H1 (cell line): ENCODE measurements at regions not wholly inside any gene's neighbourhood (a gene's known extent, or its start where the extent isn't known, plus 50 kb on each side); places are given as distances from the start of the nearest gene placed in this dataset.

Experiments
- CTCF ChIA-PET: fragments of 300-600 bp; sonication (Branson Sonifier 250); formaldehyde crosslinking; loops from one replicate; lab custom pipeline; 2021; ENCODE audit not compliant: partially characterized antibody; lab: Charles Lee
- POLR2A ChIA-PET: fragments of 300-600 bp; sonication (Branson Sonifier 250); formaldehyde crosslinking; loops from one replicate; lab custom pipeline; 2021; ENCODE audit warnings: inconsistent platforms; ENCODE audit not compliant: partially characterized antibody; lab: Charles Lee
- DNase-seq, 2 experiments: peaks; one replicate each; pipeline versions ENCODE4 v3.0.0 to v3.0.0-alpha.2; 2010 to 2022; ENCODE audit warnings: low spot score in 2 of 2, low read depth in 1 of 2, mixed read lengths in 1 of 2
- FAIRE-seq: peaks from 2 replicates; lab custom pipeline; 2011; peaks lifted over from hg19 to GRCh38; lab: Jason Lieb, UNC
- H2AFZ ChIP-seq: 2 replicates; pipeline ENCODE4 v1.8.1; 2012; ENCODE audit warnings: low read length, inconsistent platforms
- H2AK5ac ChIP-seq: 2 replicates; pipeline ENCODE4 v1.6.1; 2013; ENCODE audit warnings: low read depth, low read length
- H2BK120ac ChIP-seq: replicated peaks from 2 replicates; pipeline ENCODE3; 2013; ENCODE audit warnings: low read depth, low read length, inconsistent platforms
- H2BK12ac ChIP-seq: 2 replicates; pipeline ENCODE4 v1.6.1; 2013; ENCODE audit warnings: low read depth, low read length
- H2BK15ac ChIP-seq: 2 replicates; pipeline ENCODE4 v1.6.1; 2013; ENCODE audit warnings: low read length
- H2BK20ac ChIP-seq: 2 replicates; pipeline ENCODE4 v1.6.1; 2013; ENCODE audit warnings: low read length
- H2BK5ac ChIP-seq: 2 replicates; pipeline ENCODE4 v1.6.1; 2013; ENCODE audit warnings: low read depth, low read length
- H3K14ac ChIP-seq: 2 replicates; pipeline ENCODE4 v1.6.1; 2013; ENCODE audit warnings: inconsistent platforms; ENCODE audit not compliant: insufficient read length
- H3K18ac ChIP-seq: 2 replicates; pipeline ENCODE4 v1.6.1; 2013; ENCODE audit warnings: low read length; ENCODE audit errors: extremely low read depth
- H3K23ac ChIP-seq: 2 replicates; pipeline ENCODE4 v1.6.1; 2013; ENCODE audit warnings: inconsistent platforms; ENCODE audit not compliant: insufficient read length
- H3K23me2 ChIP-seq: 2 replicates; pipeline ENCODE4 v1.6.1; 2013; ENCODE audit warnings: low read depth, low read length
- H3K27ac ChIP-seq: 2 replicates; pipeline ENCODE4 v1.6.1; 2011; ENCODE audit warnings: low read depth, low read length, inconsistent platforms
- H3K27me3 ChIP-seq, 4 experiments: replicated peaks in 1 of 4; 1 replicate in 1 of 4; 2 replicates in 3 of 4; pipeline versions ENCODE4 v1.6.1 to v1.8.1; 2011 to 2013; ENCODE audit warnings: low read length in 3 of 4, mild to moderate bottlenecking in 3 of 4, inconsistent platforms in 2 of 4, mixed read lengths in 2 of 4, moderate library complexity in 1 of 4; ENCODE audit not compliant: control insufficient read depth in 3 of 4, insufficient read depth in 3 of 4; ENCODE audit errors: extremely low read depth in 1 of 4
- H3K36me3 ChIP-seq, 4 experiments: 2 replicates each; pipeline versions ENCODE4 v1.6.1 to v1.8.1; 2011 to 2013; ENCODE audit warnings: mild to moderate bottlenecking in 4 of 4, low read length in 3 of 4, moderate library complexity in 2 of 4, control low read depth in 1 of 4, inconsistent platforms in 1 of 4; ENCODE audit not compliant: insufficient read depth in 4 of 4, control insufficient read depth in 2 of 4
- H3K4ac ChIP-seq: replicated peaks from 2 replicates; pipeline ENCODE3; 2013; ENCODE audit warnings: low read length, low read depth, mixed read lengths, inconsistent platforms; ENCODE audit not compliant: insufficient read length
- H3K4me1 ChIP-seq, 4 experiments: replicated peaks in 1 of 4; 1 replicate in 1 of 4; 2 replicates in 3 of 4; pipeline versions ENCODE4 v1.6.1 to v1.8.1; 2011 to 2013; ENCODE audit warnings: low read length in 3 of 4, inconsistent platforms in 2 of 4, mixed read lengths in 1 of 4; ENCODE audit not compliant: insufficient read depth in 4 of 4, control insufficient read depth in 3 of 4
- H3K4me2 ChIP-seq, 2 experiments: 2 replicates each; pipeline versions ENCODE4 v1.6.1 to v1.8.1; 2011 to 2013; ENCODE audit warnings: low read depth in 2 of 2, low read length in 2 of 2, control low read depth in 1 of 2, inconsistent platforms in 1 of 2, mild to moderate bottlenecking in 1 of 2; ENCODE audit not compliant: insufficient read depth in 1 of 2
- H3K4me3 ChIP-seq, 4 experiments: fragments of 200-600, 300-600 bp in 1 of 4; sonication (generic), shearing (Covaris generic), sonication (Bioruptor Twin) in 1 of 4; 2 replicates each; pipeline versions ENCODE4 v1.5.1 to v1.8.1; 2011 to 2016; ENCODE audit warnings: low read length in 4 of 4, low read depth in 3 of 4, control low read depth in 2 of 4, inconsistent platforms in 2 of 4, mild to moderate bottlenecking in 2 of 4, mixed read lengths in 1 of 4, moderate library complexity in 1 of 4; ENCODE audit not compliant: insufficient read depth in 2 of 4; ENCODE audit errors: extremely low read depth in 1 of 4
- H3K56ac ChIP-seq: replicated peaks from 2 replicates; pipeline ENCODE3; 2013; ENCODE audit warnings: low read depth, mild to moderate bottlenecking, mixed read lengths, low read length, inconsistent platforms; ENCODE audit not compliant: insufficient read length
- H3K79me1 ChIP-seq: 2 replicates; pipeline ENCODE4 v1.6.1; 2013; ENCODE audit warnings: low read depth, low read length, control low read depth
- H3K79me2 ChIP-seq, 2 experiments: 2 replicates each; pipeline versions ENCODE4 v1.6.1 to v1.8.1; 2012 to 2013; ENCODE audit warnings: low read length in 2 of 2, mild to moderate bottlenecking in 2 of 2, inconsistent platforms in 1 of 2; ENCODE audit not compliant: insufficient read depth in 2 of 2, control insufficient read depth in 1 of 2
- H3K9ac ChIP-seq, 4 experiments: replicated peaks in 1 of 4; 1 replicate in 1 of 4; 2 replicates in 3 of 4; pipeline versions ENCODE4 v1.6.1 to v1.8.1; 2011 to 2013; ENCODE audit warnings: low read depth in 3 of 4, low read length in 3 of 4, control low read depth in 2 of 4, mild to moderate bottlenecking in 2 of 4, moderate library complexity in 2 of 4, inconsistent platforms in 1 of 4; ENCODE audit errors: extremely low read depth in 1 of 4
- H3K9me3 ChIP-seq, 2 experiments: 2 replicates each; pipeline versions ENCODE4 v1.6.1 to v1.8.1; 2012 to 2013; ENCODE audit warnings: mild to moderate bottlenecking in 2 of 2, moderate library complexity in 2 of 2, control low read depth in 1 of 2, inconsistent platforms in 1 of 2, low read depth in 1 of 2, low read length in 1 of 2, mixed read lengths in 1 of 2; ENCODE audit not compliant: insufficient read depth in 2 of 2
- H4K20me1 ChIP-seq, 2 experiments: replicated peaks in 1 of 2; 2 replicates each; pipeline versions ENCODE3 to v1.8.1; 2011 to 2013; ENCODE audit warnings: inconsistent platforms in 2 of 2, low read length in 2 of 2, mild to moderate bottlenecking in 1 of 2; ENCODE audit not compliant: insufficient read depth in 2 of 2, control insufficient read depth in 1 of 2
- H4K5ac ChIP-seq: 2 replicates; pipeline ENCODE4 v1.6.1; 2013; ENCODE audit warnings: low read length, low read depth, mixed read lengths, inconsistent platforms; ENCODE audit not compliant: insufficient read length
- H4K8ac ChIP-seq: 2 replicates; pipeline ENCODE4 v1.8.0; 2013; ENCODE audit warnings: mild to moderate bottlenecking, moderate library complexity, low read length, inconsistent platforms; ENCODE audit not compliant: insufficient read depth; ENCODE audit errors: extremely low read depth
- H4K91ac ChIP-seq: replicated peaks from 2 replicates; pipeline ENCODE3; 2013; ENCODE audit warnings: low read length, mixed read lengths, inconsistent platforms; ENCODE audit not compliant: insufficient read length
- CBX5 ChIP-seq: fragments of 300-800, 300-1000 bp; sonication (generic); IDR thresholded peaks from 2 replicates; pipeline ENCODE4 v1.7.1; 2016; ENCODE audit warnings: antibody characterized with exemption, low read length, low read depth
- CHD1 ChIP-seq: IDR thresholded peaks from 2 replicates; pipeline ENCODE4 v1.6.1; 2012; ENCODE audit warnings: low read depth, low read length, improper control_type of control experiment
- CHD2 ChIP-seq: IDR thresholded peaks from 2 replicates; pipeline ENCODE4 v1.6.1; 2012; ENCODE audit warnings: low read length, improper control_type of control experiment
- EZH2 ChIP-seq: fragments of 200-600 bp; sonication (generic); IDR thresholded peaks from 2 replicates; pipeline ENCODE4 v1.7.1; 2012; ENCODE audit warnings: low read depth, mild to moderate bottlenecking, moderate library complexity, low read length, inconsistent platforms; ENCODE audit not compliant: severe bottlenecking
- JUND ChIP-seq: IDR thresholded peaks from 2 replicates; pipeline ENCODE4 v1.6.1; 2011; ENCODE audit warnings: mild to moderate bottlenecking, improper control_type of control experiment, low read length
- SP1 ChIP-seq: IDR thresholded peaks from 2 replicates; pipeline ENCODE4 v1.6.1; 2011; ENCODE audit warnings: low read depth, low read length
- SP2 ChIP-seq: IDR thresholded peaks from 2 replicates; pipeline ENCODE4 v1.6.1; 2012; ENCODE audit warnings: mild to moderate bottlenecking, low read length, inconsistent platforms
- YY1 ChIP-seq: IDR thresholded peaks from 2 replicates; pipeline ENCODE4 v1.6.1; 2011; ENCODE audit warnings: low read depth, mild to moderate bottlenecking, low read length
- WGBS, 2 experiments: shearing (Covaris generic) in 1 of 2; methylation state at CpG; one replicate each; pipeline versions ENCODE4 v1.1.6 to v1.1.7; 2013 to 2015; ENCODE audit warnings: low lambda C conversion rate in 2 of 2, mixed read lengths in 2 of 2, inconsistent platforms in 1 of 2, low coverage in 1 of 2, missing lambda C conversion rate in 1 of 2; ENCODE audit not compliant: insufficient replicate concordance in 2 of 2, insufficient coverage in 1 of 2, insufficient read length in 1 of 2; ENCODE audit errors: extremely low coverage in 1 of 2, missing lambda C conversion rate in 1 of 2; 5-methylcytosine and 5-hydroxymethylcytosine counted together
- TF ChIP-seq, protein P1 (sequence below): IDR thresholded peaks from 2 replicates; pipeline ENCODE4 v1.6.1; 2011; ENCODE audit warnings: low read depth, mild to moderate bottlenecking, low read length; ENCODE audit not compliant: insufficient read depth
- TF ChIP-seq, protein P2 (sequence below): IDR thresholded peaks from 2 replicates; pipeline ENCODE4 v1.6.1; 2012; ENCODE audit warnings: low read length, inconsistent platforms

DNA sequence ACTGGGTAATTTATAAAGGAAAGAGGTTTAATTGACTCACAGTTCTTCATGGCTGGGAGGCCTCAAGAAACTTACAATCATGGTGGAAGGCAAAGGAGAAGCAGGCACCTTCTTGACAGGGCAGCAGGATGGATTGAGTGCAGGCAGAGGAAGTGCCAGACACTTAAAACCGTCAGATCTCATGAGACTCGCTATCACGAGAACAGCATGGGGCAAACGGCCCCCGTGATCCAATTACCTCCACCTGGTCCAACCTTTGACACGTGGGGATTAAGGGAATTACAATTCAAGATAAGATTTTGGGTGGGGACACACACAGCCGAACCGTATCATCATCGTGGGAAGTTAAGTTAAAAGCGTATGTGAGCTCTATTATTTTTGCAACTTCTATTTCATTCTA, 71.4 kb upstream of the SYN3 start:
- Histone ChIP-seq H3K23me2 (no peaks in the 10 kb centered on the region; the same call in 1 of the 2 replicates), H3K36me3 (no peaks in the 10 kb centered on the region), H3K18ac (no peak overlapping the region), H3K27ac (no peak overlapping the region), H3K56ac (no peak overlapping the region), H3K4me2 (no peak overlapping the region), H3K9ac (no peak overlapping the region), H3K79me2 (no peaks in the 10 kb centered on the region), H3K14ac (no peak overlapping the region), H2AK5ac (no peak overlapping the region), H3K79me1 (no peaks in the 10 kb centered on the region), H4K5ac (no peak overlapping the region), H3K23ac (no peak overlapping the region), H4K91ac (no peak overlapping the region), H3K4me3 (no peak overlapping the region), H2BK12ac (no peak overlapping the region), H4K20me1 (no peaks in the 10 kb centered on the region), H2BK5ac (no peak overlapping the region), H2BK120ac (no peak overlapping the region), H2BK20ac (no peak overlapping the region), H3K4me1 (no peaks in the 10 kb centered on the region), H3K27me3 (peaks cover 0 to 3% (median 0%) of the 10 kb centered on the region in 4 experiments; a peak in 1 of 7 replicates), H3K9me3 (no peaks in the 10 kb centered on the region), H4K8ac (no peak overlapping the region), H3K4ac (no peak overlapping the region), H2BK15ac (no peak overlapping the region), H2AFZ (no peak overlapping the region)
- ChIA-PET POLR2A (no interaction called here), CTCF (no interaction called here)
- no peak for FAIRE-seq
- 85% methylated on average over 10 of the region's 10 CpGs; no CpG with 5 or more reads in 1 of the 2 experiments for WGBS, 2 experiments
- no peak for DNase-seq
- TF ChIP-seq JUND (no peak), CHD1 (no peak), CBX5 (no peak), SP1 (no peak), YY1 (no peak), CHD2 (no peak), EZH2 (no peak), SP2 (no peak)
- TF ChIP-seq, protein P1, sequence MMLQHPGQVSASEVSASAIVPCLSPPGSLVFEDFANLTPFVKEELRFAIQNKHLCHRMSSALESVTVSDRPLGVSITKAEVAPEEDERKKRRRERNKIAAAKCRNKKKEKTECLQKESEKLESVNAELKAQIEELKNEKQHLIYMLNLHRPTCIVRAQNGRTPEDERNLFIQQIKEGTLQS, result no peak
- TF ChIP-seq, protein P2, sequence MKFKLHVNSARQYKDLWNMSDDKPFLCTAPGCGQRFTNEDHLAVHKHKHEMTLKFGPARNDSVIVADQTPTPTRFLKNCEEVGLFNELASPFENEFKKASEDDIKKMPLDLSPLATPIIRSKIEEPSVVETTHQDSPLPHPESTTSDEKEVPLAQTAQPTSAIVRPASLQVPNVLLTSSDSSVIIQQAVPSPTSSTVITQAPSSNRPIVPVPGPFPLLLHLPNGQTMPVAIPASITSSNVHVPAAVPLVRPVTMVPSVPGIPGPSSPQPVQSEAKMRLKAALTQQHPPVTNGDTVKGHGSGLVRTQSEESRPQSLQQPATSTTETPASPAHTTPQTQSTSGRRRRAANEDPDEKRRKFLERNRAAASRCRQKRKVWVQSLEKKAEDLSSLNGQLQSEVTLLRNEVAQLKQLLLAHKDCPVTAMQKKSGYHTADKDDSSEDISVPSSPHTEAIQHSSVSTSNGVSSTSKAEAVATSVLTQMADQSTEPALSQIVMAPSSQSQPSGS, result no peak
